Activated gamma-delta T cell (primary cell): ENCODE measurements at regions not wholly inside any gene's neighbourhood (a gene's known extent, or its start where the extent isn't known, plus 50 kb on each side); places are given as distances from the start of the nearest gene placed in this dataset.
"Not testable (repeated sequence)": the region's sequence is repeated elsewhere in the genome, so short reads cannot be mapped to it uniquely, and the experiment has no call there.

ENCODE experiments used
- DNase-seq: peaks from one replicate; lab custom pipeline; 2025; lab: John Stamatoyannopoulos, UW

- DNase-seq = no peak
Measured at GRCh38 chr13:59230484-59231264, 933.1 kb downstream of the DIAPH3 start.

- no peak for DNase-seq
Measured at GRCh38 chr13:59236309-59236919, 927.3 kb downstream of the DIAPH3 start.

- no peak for DNase-seq
Measured at GRCh38 chr13:59236944-59237343, 926.8 kb downstream of the DIAPH3 start.

- no peak for DNase-seq
Measured at GRCh38 chr13:59247171-59247570, 916.6 kb downstream of the DIAPH3 start.

- no peak for DNase-seq
Measured at GRCh38 chr13:59250336-59251189, 913.2 kb downstream of the DIAPH3 start.

GRCh38 chr13:59259165-59260000, 904.3 kb downstream of the DIAPH3 start:
- DNase-seq = no peak

GRCh38 chr13:59261928-59262488, 901.7 kb downstream of the DIAPH3 start:
- DNase-seq = no peak

GRCh38 chr13:59263531-59263930, 900.2 kb downstream of the DIAPH3 start:
- no peak for DNase-seq

GRCh38 chr13:59266478-59267063, 897.2 kb downstream of the DIAPH3 start:
- DNase-seq = no peak

GRCh38 chr13:59269476-59269875, 894.3 kb downstream of the DIAPH3 start:
- no peak for DNase-seq

- DNase-seq = no peak
Measured at GRCh38 chr13:59270327-59270726, 893.4 kb downstream of the DIAPH3 start.

- no peak for DNase-seq
Measured at GRCh38 chr13:59274958-59275727, 888.6 kb downstream of the DIAPH3 start.

- DNase-seq = no peak
Measured at GRCh38 chr13:59276436-59276835, 887.3 kb downstream of the DIAPH3 start.

- DNase-seq = no peak
Measured at GRCh38 chr13:59277106-59277505, 886.6 kb downstream of the DIAPH3 start.

- no peak for DNase-seq
Measured at GRCh38 chr13:59279028-59279427, 884.7 kb downstream of the DIAPH3 start.

- no peak for DNase-seq
Measured at GRCh38 chr13:59279576-59279975, 884.2 kb downstream of the DIAPH3 start.

- no peak for DNase-seq
Measured at GRCh38 chr13:59280297-59280696, 883.4 kb downstream of the DIAPH3 start.

- DNase-seq = no peak
Measured at GRCh38 chr13:59281453-59281852, 882.3 kb downstream of the DIAPH3 start.

- DNase-seq = not testable (repeated sequence)
Measured at GRCh38 chr13:59292240-59292639, 871.5 kb downstream of the DIAPH3 start.

GRCh38 chr13:59299584-59299983, 864.1 kb downstream of the DIAPH3 start:
- no peak for DNase-seq
